ENCODE measurements at regions not wholly inside any gene's neighbourhood (a gene's known extent, or its start where the extent isn't known, plus 50 kb on each side); places are given as distances from the start of the nearest gene placed in this dataset.

DNA sequence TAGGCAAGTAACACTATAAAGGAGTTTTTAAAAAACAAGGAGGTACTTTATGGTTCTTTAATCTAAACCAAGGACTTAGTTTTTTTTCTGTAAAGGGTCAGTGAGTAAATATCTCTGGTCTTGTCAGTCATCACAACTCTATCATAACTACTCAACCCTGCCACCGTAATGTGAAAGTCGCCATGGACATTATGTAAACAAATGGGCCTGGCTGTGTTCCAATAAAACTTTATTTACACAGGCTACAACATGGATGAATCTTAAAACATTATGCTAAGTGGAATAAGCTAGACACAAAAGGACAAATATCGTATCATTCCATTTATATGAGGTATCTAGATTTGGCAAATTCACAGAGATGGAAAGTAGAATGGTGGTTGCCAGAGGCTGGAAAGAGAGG lies 60.8 kb upstream of the SP4 start:
- intact Hi-C loops (cut with DNase I; ENCODE audit: low total_unique reads) = no loop called here
- H3K4me1 ChIP-seq = no peaks in the 10 kb centered on the region
- no peak overlapping the region for H3K27ac ChIP-seq
- no peaks in the 10 kb centered on the region for H3K27me3 ChIP-seq
- no peaks in the 10 kb centered on the region for H3K9me3 ChIP-seq
- H3K36me3 ChIP-seq = no peaks in the 10 kb centered on the region
- H3K4me3 ChIP-seq = no peak overlapping the region
- TF ChIP-seq, protein P1, sequence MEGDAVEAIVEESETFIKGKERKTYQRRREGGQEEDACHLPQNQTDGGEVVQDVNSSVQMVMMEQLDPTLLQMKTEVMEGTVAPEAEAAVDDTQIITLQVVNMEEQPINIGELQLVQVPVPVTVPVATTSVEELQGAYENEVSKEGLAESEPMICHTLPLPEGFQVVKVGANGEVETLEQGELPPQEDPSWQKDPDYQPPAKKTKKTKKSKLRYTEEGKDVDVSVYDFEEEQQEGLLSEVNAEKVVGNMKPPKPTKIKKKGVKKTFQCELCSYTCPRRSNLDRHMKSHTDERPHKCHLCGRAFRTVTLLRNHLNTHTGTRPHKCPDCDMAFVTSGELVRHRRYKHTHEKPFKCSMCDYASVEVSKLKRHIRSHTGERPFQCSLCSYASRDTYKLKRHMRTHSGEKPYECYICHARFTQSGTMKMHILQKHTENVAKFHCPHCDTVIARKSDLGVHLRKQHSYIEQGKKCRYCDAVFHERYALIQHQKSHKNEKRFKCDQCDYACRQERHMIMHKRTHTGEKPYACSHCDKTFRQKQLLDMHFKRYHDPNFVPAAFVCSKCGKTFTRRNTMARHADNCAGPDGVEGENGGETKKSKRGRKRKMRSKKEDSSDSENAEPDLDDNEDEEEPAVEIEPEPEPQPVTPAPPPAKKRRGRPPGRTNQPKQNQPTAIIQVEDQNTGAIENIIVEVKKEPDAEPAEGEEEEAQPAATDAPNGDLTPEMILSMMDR (IDR thresholded peaks at IDR 0.05) = no peak
- TF ChIP-seq POLR2A (IDR thresholded peaks at IDR 0.05) (no peak), POLR2AphosphoS5 (IDR thresholded peaks at IDR 0.05) (no peak)
- DNase-seq (ENCODE audit: low spot score in 2 of 2) = no peak

- no peak overlapping the region for H3K4me3 ChIP-seq
- H3K36me3 ChIP-seq = no peaks in the 10 kb centered on the region
- no peaks in the 10 kb centered on the region for H3K4me1 ChIP-seq
- H3K27ac ChIP-seq = no peak overlapping the region
- intact Hi-C loops (cut with DNase I; ENCODE audit: low total_unique reads) = no loop called here
- no peaks in the 10 kb centered on the region for H3K9me3 ChIP-seq
- H3K27me3 ChIP-seq = no peaks in the 10 kb centered on the region
- DNase-seq (ENCODE audit: low spot score in 2 of 2) = no peak
- no peak for TF ChIP-seq POLR2AphosphoS5 (IDR thresholded peaks at IDR 0.05)
- TF ChIP-seq, protein P1 (IDR thresholded peaks at IDR 0.05) = no peak
- TF ChIP-seq POLR2A (IDR thresholded peaks at IDR 0.05) = no peak
These were observed 60.3 kb upstream of the SP4 start for GRCh38 chr7:21367537-21367936.

DNA sequence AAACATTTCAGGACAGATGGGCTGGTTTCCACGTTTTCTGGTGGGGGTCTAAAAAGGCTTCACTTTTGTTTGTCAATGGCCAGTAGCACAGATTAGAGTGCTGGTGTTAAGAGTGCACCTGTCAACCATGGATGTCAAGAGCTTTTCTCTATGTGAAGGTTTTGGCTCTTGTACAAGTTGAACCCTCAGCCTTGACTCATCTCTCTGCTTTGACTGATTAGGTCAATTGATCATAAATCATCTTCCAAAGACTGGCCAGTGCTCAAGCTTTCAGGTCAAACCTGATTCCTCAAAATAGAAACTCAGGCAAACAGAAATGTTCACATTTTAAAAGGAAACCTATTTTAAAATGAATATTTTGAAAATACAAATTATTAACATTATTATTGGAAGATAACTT lies 59.6 kb upstream of the SP4 start:
- Histone ChIP-seq H3K27ac (no peak overlapping the region), H3K4me3 (no peak overlapping the region), H3K27me3 (no peaks in the 10 kb centered on the region), H3K9me3 (no peaks in the 10 kb centered on the region), H3K4me1 (no peaks in the 10 kb centered on the region), H3K36me3 (no peaks in the 10 kb centered on the region)
- no peak for TF ChIP-seq POLR2AphosphoS5 (IDR thresholded peaks at IDR 0.05)
- TF ChIP-seq, protein P1 (IDR thresholded peaks at IDR 0.05) = no peak
- no peak for TF ChIP-seq POLR2A (IDR thresholded peaks at IDR 0.05)
- intact Hi-C loops (cut with DNase I; ENCODE audit: low total_unique reads) = no loop called here
- DNase-seq (ENCODE audit: low spot score in 2 of 2) = no peak

DNA sequence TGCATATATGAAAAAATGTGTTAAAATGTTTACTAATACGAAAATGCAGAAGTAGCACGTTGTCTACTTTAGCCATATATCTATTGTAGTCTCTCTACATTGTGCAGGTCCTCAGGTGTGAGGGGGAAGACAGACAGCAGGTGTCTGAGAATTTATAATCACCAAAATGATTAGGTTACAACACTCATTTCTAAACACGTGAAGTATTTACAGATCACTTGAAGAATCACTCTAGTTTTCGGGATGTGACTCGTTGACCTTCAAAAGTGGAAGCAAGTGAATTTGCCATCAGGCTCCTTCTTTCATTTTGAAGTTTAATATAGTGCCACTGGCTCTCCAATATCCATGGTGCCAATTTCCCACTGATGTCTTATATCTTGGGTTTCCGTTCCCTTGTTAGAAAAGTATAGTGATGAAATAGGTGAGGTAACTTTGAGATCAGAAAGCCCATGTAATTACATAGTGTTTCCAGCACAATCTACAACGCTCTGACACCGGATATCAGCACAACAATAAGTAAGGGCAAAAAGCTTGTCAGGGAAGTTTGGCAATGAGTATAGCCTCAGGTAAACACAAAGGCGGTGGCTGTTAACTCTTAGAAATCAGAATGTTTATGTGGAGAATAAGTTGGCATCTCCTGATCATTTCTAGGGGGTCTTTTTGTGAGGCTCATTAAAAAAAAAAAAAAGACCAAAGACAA lies 57.5 kb upstream of the SP4 start:
- Histone ChIP-seq H3K4me1 (no peaks in the 10 kb centered on the region), H3K4me3 (no peak overlapping the region), H3K27ac (no peak overlapping the region), H3K36me3 (no peaks in the 10 kb centered on the region), H3K9me3 (no peaks in the 10 kb centered on the region), H3K27me3 (no peaks in the 10 kb centered on the region)
- DNase-seq (ENCODE audit: low spot score in 2 of 2) = no peak
- TF ChIP-seq, protein P1 (IDR thresholded peaks at IDR 0.05) = no peak
- TF ChIP-seq POLR2A (IDR thresholded peaks at IDR 0.05) (no peak), POLR2AphosphoS5 (IDR thresholded peaks at IDR 0.05) (no peak)
- intact Hi-C loops (cut with DNase I; ENCODE audit: low total_unique reads) = no loop called here

GRCh38 chr7:21371360-21371759 lies 56.5 kb upstream of the SP4 start:
- no peak overlapping the region for H3K4me3 ChIP-seq
- DNase-seq (ENCODE audit: low spot score in 2 of 2) = no peak
- H3K27me3 ChIP-seq = no peaks in the 10 kb centered on the region
- no peaks in the 10 kb centered on the region for H3K4me1 ChIP-seq
- no peaks in the 10 kb centered on the region for H3K9me3 ChIP-seq
- no peak for TF ChIP-seq POLR2AphosphoS5 (IDR thresholded peaks at IDR 0.05)
- TF ChIP-seq POLR2A (IDR thresholded peaks at IDR 0.05) = no peak
- TF ChIP-seq, protein P1 (IDR thresholded peaks at IDR 0.05) = no peak
- H3K27ac ChIP-seq = no peak overlapping the region
- no peaks in the 10 kb centered on the region for H3K36me3 ChIP-seq
- intact Hi-C loops (cut with DNase I; ENCODE audit: low total_unique reads) = no loop called here
